HL-60/S4 treated with phorbol 12-myristate 13-acetate at 8.2 ng/mL for 4 days and 3 days (cell line): ENCODE measurements at regions not wholly inside any gene's neighbourhood (a gene's known extent, or its start where the extent isn't known, plus 50 kb on each side); places are given as distances from the start of the nearest gene placed in this dataset.
"Not testable (repeated sequence)": the region's sequence is repeated elsewhere in the genome, so short reads cannot be mapped to it uniquely, and the experiment has no call there.

Experiments used
- in situ Hi-C: fragments of 300-500 bp; cut with MboI; formaldehyde crosslinking; loops from 2 replicates; pipeline ENCODE4 v1.15.0; 2022; ENCODE audit warnings: low sequenced_read_pairs

GRCh38 chrX:144494074-144494473 lies 610.2 kb downstream of the UBE2NL start:
- in situ Hi-C loops, result no loop called here

GRCh38 chrX:144531877-144532276 lies 648.0 kb downstream of the UBE2NL start:
- in situ Hi-C loops, result no loop called here

GRCh38 chrX:144566592-144566991 lies 680.7 kb upstream of the SPANXN1 start:
- in situ Hi-C loops, result no loop called here

- in situ Hi-C loops, result no loop called here
These were observed 660.5 kb upstream of the SPANXN1 start for GRCh38 chrX:144586756-144587155.

GRCh38 chrX:144592036-144592435 lies 655.3 kb upstream of the SPANXN1 start:
- in situ Hi-C loops, result no loop called here

- in situ Hi-C loops, result no loop called here
These were observed 646.3 kb upstream of the SPANXN1 start for GRCh38 chrX:144601010-144601409.

GRCh38 chrX:144612076-144612475 lies 635.2 kb upstream of the SPANXN1 start:
- in situ Hi-C loops, result no loop called here

GRCh38 chrX:144616317-144616716 lies 631.0 kb upstream of the SPANXN1 start:
- in situ Hi-C loops, result no loop called here

- in situ Hi-C loops, result no loop called here
These were observed 619.4 kb upstream of the SPANXN1 start for GRCh38 chrX:144627947-144628346.

- in situ Hi-C loops, result not testable (repeated sequence)
These were observed 612.9 kb upstream of the SPANXN1 start for GRCh38 chrX:144634451-144634850.

- in situ Hi-C loops, result no loop called here
These were observed 609.6 kb upstream of the SPANXN1 start for GRCh38 chrX:144637731-144638130.

- in situ Hi-C loops, result no loop called here
These were observed 598.5 kb upstream of the SPANXN1 start for GRCh38 chrX:144648788-144649187.

GRCh38 chrX:144681501-144681900 lies 565.8 kb upstream of the SPANXN1 start:
- in situ Hi-C loops, result no loop called here

GRCh38 chrX:144683247-144683646 lies 564.1 kb upstream of the SPANXN1 start:
- in situ Hi-C loops, result no loop called here

- in situ Hi-C loops, result loop anchor here (25.0 kb wide), 1 partner anchor 102 kb away; no protein-coding TSS in a partner anchor
These were observed 537.5 kb upstream of the SPANXN1 start for GRCh38 chrX:144709841-144710240.

GRCh38 chrX:144715337-144715736 lies 532.0 kb upstream of the SPANXN1 start:
- in situ Hi-C loops, result loop anchor here (25.0 kb wide), 1 partner anchor 97 kb away; no protein-coding TSS in a partner anchor

- in situ Hi-C loops, result loop anchor here (25.0 kb wide), 1 partner anchor 96 kb away; no protein-coding TSS in a partner anchor
These were observed 531.1 kb upstream of the SPANXN1 start for GRCh38 chrX:144716187-144716586.

GRCh38 chrX:144717682-144718081 lies 529.6 kb upstream of the SPANXN1 start:
- in situ Hi-C loops, result loop anchor here (25.0 kb wide), 1 partner anchor 95 kb away; no protein-coding TSS in a partner anchor

GRCh38 chrX:144722307-144722706 lies 525.0 kb upstream of the SPANXN1 start:
- in situ Hi-C loops, result loop anchor here (25.0 kb wide), 1 partner anchor 90 kb away; no protein-coding TSS in a partner anchor

GRCh38 chrX:144730471-144730870 lies 516.8 kb upstream of the SPANXN1 start:
- in situ Hi-C loops, result no loop called here

GRCh38 chrX:144732588-144732987 lies 514.7 kb upstream of the SPANXN1 start:
- in situ Hi-C loops, result no loop called here

- in situ Hi-C loops, result no loop called here
These were observed 509.1 kb upstream of the SPANXN1 start for GRCh38 chrX:144738246-144738645.

- in situ Hi-C loops, result no loop called here
These were observed 478.8 kb upstream of the SPANXN1 start for GRCh38 chrX:144768540-144768939.
